HG03442 (cell line): ENCODE measurements at regions not wholly inside any gene's neighbourhood (a gene's known extent, or its start where the extent isn't known, plus 50 kb on each side); places are given as distances from the start of the nearest gene placed in this dataset.
"Not testable (repeated sequence)": the region's sequence is repeated elsewhere in the genome, so short reads cannot be mapped to it uniquely, and the experiment has no call there.

Source experiments
- ATAC-seq: cut with Tn5 transposase; IDR thresholded peaks from one replicate; pipeline ENCODE4 v1.9.1; 2021; ENCODE audit warnings: mild to moderate bottlenecking, moderate library complexity; ENCODE audit not compliant: unreplicated experiment

GRCh38 chr2:105691947-105692390 lies 52.7 kb upstream of the NCK2 start:
- peak; percentile 72 for ATAC-seq

GRCh38 chr2:105690566-105690965 lies 54.1 kb upstream of the NCK2 start:
- ATAC-seq = no peak

- ATAC-seq = no peak
These were observed 55.2 kb upstream of the NCK2 start for GRCh38 chr2:105689484-105689883.

DNA sequence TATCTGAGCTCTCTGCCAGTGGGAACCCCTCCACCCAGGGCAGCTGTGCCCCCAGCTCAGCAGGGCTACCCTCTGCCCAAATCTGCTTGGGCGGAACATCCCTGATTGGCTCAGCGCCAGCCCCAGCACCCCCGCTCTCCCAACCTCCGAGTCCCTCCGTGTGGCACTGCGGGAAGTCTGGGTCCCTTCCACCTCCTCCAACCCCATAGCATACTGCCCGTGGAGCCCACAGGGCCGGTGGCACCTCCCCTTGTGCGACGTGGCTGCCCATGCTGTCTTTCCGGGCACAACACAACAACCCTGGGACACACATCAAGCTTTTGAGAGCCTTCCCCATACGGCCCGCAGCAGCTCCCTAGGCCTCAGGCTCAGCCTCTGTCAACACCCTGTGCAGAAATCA lies 55.8 kb upstream of the NCK2 start:
- no peak for ATAC-seq

GRCh38 chr2:105686588-105686987 lies 58.1 kb upstream of the NCK2 start:
- ATAC-seq = no peak

- ATAC-seq = no peak
These were observed 61.7 kb upstream of the NCK2 start for GRCh38 chr2:105683011-105683492.

DNA sequence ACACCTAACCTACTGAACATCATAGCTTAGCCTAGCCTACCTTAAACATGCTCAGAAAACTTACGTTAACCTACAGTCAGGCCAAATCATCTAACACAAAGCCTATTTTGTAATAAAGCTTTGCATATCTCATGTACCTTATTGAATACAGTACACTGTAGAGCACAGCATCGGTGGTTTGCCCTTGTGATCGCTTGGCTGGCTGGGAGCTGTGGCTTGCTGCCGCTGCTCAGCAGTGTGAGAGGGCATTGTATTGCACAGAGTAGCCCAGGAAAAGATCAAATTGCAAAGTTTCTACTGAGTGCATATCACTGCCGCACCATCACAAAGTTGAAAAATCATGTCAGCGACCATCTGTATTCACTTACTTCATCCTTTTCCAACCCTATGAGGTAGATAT lies 62.3 kb upstream of the NCK2 start:
- no peak for ATAC-seq

DNA sequence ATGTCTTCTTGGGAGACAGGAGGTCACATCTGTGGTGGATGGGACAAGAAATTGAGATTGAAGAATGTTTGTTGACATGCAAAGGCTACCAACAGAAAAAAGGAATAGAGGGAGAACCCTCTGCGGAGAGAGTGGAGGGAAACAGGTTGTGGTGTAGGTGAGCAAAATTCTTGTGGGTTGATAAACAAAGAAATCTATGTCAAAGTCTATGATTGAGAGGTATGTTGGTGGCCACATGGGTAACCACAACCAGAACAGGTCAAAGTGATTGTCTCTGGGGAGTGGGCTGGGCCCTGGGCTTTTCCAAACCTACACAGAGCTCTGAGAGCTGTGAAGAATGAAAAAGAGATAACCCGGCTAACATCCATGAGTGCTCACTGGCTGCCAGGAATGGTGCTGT lies 62.8 kb upstream of the NCK2 start:
- ATAC-seq = no peak

DNA sequence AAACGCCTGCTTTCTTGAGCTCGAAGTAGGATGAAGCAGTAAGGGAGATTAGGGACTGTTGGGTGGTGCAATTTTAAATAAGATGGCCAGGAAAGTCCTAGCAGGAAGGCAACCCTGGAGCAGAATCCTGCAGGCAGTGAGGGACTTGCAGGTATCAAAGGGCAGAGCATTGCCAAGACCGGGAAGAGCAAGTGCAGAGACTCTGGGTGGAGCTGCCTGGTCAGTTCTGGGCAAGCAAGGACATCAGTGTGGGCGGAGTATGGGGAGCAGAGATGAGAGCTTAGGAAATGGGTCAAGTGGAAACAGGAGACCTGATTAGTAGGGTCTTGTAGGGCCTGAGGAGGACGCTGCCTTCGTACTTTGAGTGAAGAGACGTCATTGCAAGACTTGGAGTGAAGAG lies 64.4 kb upstream of the NCK2 start:
- no peak for ATAC-seq

- ATAC-seq = no peak
These were observed 66.4 kb upstream of the NCK2 start for GRCh38 chr2:105678346-105678745.

- no peak for ATAC-seq
These were observed 66.8 kb upstream of the NCK2 start for GRCh38 chr2:105677901-105678300.

- ATAC-seq = no peak
These were observed 68.9 kb upstream of the NCK2 start for GRCh38 chr2:105675841-105676240.

GRCh38 chr2:105674859-105675541 lies 69.7 kb upstream of the NCK2 start:
- no peak for ATAC-seq

DNA sequence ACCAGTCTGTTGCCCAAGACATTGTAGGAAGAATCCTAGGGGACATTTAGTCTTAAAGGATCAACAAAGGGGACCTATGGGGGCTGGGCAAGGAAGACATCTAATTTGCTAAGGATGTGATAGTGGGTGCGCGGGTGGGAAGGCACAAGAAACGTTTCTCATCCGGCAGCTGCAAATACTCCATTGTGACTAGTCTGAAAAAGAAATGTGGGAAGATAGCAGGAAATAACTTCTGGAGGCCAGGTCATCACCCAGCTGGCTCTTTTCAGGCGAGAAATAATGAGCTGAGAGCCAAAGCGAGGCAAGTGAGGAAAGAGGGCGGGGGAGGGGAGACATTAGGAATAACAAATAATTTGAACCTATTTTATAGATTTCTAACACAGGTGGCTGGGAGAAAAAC lies 70.3 kb upstream of the NCK2 start:
- no peak for ATAC-seq

DNA sequence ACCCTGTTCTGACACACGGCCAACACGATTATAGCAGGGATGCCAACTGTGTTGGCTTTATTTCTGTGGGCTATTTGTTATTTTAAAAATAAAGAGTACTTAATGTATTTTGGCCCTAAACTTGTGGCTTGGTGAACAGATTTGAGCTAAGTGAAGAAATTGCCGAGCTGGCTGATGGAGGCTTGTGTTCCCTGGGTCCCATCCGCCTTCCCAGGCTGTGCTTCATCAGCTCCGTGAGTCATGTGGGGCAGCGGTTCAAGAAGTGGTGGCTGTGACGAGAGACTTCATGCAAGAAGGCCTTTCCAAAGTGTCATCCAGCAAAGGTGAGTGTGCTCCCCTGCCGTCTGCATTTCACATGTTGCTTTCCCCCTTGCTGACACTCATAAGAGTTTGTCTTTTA lies 73.6 kb upstream of the NCK2 start:
- ATAC-seq = no peak

- no peak for ATAC-seq
These were observed 75.3 kb upstream of the NCK2 start for GRCh38 chr2:105669384-105669891.

DNA sequence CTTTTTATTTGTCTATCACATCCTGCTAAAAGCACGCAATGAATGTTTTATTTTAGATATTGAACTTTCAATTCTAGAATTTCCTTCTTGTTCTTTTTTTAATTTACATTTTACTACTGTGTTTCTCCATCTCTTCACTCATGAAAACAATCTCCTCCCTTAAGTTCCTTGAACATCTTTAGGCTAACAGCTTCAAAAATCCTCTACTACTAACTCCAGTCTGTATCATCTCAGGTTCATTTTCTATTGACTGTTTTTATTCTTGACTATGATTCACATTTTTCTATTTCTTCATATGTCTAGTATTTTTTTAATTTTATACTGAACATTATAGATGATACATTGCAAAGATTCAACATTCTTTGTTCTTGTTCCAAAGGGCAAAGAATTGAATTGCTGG lies 79.2 kb upstream of the NCK2 start:
- no peak for ATAC-seq

DNA sequence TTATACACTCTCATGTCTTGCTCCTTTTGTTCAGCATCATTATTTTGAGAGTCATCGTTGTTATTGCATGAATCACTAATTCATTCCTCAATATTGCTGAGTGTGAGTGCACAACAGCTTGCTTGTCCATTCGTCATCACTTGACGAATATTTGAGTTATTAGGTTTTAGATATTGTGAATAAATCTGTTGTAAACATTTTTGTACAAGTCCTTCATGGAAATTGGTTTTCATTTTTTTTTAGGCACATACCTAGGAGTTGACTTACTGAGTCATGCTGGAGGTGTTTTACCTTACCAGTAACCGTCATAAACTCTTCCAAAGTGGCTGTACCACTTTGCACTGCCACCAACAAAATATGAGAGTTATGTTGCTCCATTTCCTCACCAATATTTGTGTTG lies 84.2 kb upstream of the NCK2 start:
- ATAC-seq = no peak

DNA sequence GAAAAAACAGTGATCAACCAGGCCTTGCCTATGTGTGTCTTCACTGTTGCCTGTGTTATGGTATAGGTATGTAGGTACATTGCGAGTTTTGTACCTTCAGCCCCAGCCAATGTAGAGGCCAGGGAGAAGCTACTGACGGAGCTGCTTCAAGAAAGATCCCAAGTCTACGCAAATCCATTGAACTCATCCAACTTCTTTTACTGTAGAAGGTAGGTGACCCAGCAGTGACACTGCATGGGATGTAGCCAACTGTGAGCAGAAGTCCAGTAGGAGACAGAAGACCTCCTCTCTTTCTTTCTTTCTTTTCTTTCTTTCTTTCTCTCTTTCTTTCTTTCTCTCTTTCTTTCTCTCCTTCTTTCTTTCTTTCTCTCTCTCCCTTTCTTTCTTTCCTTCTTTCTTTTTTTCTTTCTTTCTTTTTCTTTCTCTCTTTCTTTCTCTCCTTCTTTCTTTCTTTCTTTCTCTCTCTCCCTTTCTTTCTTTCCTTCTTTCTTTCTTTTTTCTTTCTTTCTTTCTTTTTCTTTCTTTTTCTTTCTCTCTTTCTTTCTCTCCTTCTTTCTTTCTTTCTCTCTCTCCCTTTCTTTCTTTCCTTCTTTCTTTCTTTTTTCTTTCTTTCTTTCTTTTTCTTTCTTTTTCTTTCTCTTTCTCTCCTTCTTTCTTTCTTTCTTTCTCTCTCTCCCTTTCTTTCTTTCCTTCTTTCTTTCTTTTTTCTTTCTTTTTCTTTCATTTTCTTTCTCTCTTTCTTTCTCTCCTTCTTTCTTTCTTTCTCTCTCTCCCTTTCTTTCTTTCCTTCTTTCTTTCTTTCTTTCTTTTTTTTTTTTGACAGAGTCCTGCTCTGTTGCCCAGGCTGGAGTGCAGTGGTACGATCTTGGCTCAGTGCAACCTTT lies 88.7 kb upstream of the NCK2 start:
- ATAC-seq = not testable (repeated sequence)

GRCh38 chr2:105655244-105655643 lies 89.5 kb upstream of the NCK2 start:
- ATAC-seq = no peak

DNA sequence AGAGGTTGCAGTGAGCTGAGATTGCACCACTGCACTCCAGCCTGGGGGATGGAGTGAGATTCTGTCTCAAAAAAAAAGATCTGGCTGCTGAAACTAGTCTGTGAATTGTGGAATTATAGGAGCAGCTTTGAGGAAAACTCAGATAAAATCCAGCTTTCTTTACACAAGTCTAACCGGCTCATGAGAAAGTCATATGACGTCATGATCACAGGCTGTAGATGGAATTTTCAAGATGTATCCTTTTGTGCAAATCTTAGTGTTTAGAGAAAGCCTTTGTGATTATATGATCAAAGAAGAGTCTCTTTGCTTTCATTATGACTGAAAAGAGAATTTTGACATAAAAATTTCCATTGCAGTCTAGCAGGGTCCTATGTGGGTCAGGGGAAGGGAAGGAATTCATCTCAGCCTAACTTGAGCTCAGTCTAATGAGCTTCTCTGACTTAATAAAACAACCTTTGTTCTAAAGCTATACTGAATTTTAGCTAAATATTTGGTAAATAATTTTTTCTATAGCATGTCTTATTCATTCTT lies 90.2 kb upstream of the NCK2 start:
- ATAC-seq = no peak

GRCh38 chr2:105653302-105653701 lies 91.4 kb upstream of the NCK2 start:
- no peak for ATAC-seq
